HG03520 (cell line): ENCODE measurements at regions not wholly inside any gene's neighbourhood (a gene's known extent, or its start where the extent isn't known, plus 50 kb on each side); places are given as distances from the start of the nearest gene placed in this dataset.
"Not testable (repeated sequence)": the region's sequence is repeated elsewhere in the genome, so short reads cannot be mapped to it uniquely, and the experiment has no call there.

Experiments
- ATAC-seq: cut with Tn5 transposase; IDR thresholded peaks from one replicate; pipeline ENCODE4 v1.9.1; 2021; ENCODE audit warnings: mild to moderate bottlenecking, moderate library complexity; ENCODE audit not compliant: unreplicated experiment

DNA sequence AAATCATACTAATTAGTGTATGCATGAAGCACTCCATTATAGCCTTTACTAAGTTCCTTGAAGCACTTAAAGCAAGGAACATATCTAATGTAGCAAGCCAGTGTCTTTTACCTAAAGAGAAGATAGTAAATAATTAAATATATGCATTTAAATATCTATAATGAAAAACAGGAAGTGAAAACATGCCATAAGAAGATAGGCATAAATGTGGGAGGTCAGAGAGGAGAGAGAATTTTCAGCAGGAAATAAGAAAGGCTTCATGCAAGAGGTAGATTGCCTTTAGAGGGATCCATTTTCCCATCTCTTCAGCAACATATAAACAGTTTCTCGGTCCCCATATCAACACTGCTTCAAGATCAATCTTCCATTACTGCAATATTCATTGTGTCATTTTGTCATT is 599.8 kb downstream of the FRK start:
- ATAC-seq: no peak

GRCh38 chr6:115456848-115457247 is 603.8 kb downstream of the FRK start:
- ATAC-seq: no peak

GRCh38 chr6:115443825-115444478 is 616.7 kb downstream of the FRK start:
- no peak for ATAC-seq

GRCh38 chr6:115442323-115442722 is 618.4 kb downstream of the FRK start:
- ATAC-seq: no peak

- ATAC-seq: no peak
Measured at GRCh38 chr6:115441651-115442050, 619.0 kb downstream of the FRK start.

DNA sequence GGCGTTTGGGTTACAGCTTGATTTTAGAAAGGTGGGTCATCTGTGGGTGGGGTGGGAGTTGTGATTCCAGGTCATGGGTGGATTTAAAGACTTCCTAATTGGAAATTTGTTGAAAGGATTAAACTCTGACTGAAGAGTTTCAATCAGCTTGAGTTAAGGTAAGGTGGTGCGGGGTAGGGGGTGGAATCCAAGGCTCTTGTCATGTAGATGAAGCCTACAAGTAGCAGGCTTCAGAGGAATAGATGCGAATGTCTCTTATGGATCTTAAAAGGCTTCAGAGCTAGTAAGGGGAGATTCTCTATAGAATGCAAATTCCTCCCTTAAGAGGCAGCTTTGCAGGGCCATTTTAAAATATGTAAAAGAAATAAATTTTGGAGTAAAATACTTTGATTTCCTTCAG is 645.3 kb downstream of the FRK start:
- ATAC-seq: no peak

GRCh38 chr6:115414916-115415315 is 645.8 kb downstream of the FRK start:
- ATAC-seq: not testable (repeated sequence)

- no peak for ATAC-seq
Measured at GRCh38 chr6:115411756-115412155, 648.9 kb downstream of the FRK start.

GRCh38 chr6:115404446-115404845 is 656.2 kb downstream of the FRK start:
- no peak for ATAC-seq

DNA sequence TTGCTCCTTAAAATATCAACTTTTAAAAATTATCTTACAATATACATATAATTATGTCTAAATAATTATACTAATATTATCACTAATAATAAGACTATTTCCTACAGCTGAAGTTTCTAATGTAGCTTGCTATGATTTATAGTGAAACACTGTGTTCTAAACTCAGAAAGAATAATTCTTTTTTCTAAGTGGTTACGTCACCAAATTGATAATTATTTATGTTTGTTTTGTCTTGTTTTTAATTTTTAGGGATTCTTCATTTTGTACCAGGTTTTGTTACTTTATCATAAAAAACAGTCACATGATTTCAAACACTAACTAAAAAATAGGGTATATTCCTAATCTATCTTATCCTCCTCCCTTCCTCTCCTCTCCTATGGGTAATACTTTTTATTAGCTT is 662.1 kb downstream of the FRK start:
- ATAC-seq: no peak

GRCh38 chr6:115396112-115396906 is 664.4 kb downstream of the FRK start:
- ATAC-seq: no peak

- no peak for ATAC-seq
Measured at GRCh38 chr6:115393821-115394220, 666.9 kb downstream of the FRK start.

- ATAC-seq: no peak
Measured at GRCh38 chr6:115370202-115370601, 690.5 kb downstream of the FRK start.

GRCh38 chr6:115365783-115366182 is 694.9 kb downstream of the FRK start:
- ATAC-seq: no peak

DNA sequence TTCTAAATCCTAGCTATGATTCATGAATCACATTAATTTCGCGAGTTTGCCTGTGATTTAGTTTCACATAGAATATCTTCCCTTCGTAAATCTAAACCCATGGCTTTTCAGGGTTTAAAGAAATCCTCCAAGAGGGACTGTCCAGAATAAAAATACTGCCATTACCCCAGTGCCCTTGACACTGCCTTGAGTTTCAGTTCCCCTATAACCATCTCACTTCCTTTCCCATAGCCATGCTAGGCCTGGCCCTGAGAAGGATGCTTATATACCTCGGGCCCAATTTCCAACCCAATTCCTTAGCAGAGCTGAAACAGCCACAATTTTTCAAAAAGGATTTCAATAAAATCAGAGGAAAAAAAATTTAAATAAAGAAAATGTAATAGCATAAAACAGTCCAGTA is 697.3 kb downstream of the FRK start:
- ATAC-seq: peak; percentile 83

DNA sequence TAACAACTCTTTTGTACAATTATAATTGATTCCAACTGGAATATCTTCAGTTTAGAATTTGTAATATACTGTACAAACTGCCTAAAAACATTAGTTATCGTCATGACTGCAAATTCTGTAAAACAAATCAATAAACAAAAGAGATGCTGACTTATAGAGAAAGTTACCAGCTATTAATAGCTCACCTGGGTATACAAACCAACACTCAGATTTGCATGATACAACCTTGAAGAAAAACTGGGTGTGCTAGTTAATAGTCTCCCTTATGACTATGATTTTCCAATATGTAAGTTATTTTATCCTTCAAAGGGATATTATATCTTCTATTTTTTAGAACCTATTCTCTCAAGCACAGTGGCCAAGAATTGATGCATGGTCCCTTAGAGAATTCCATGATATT is 698.5 kb downstream of the FRK start:
- ATAC-seq: peak; percentile 45

DNA sequence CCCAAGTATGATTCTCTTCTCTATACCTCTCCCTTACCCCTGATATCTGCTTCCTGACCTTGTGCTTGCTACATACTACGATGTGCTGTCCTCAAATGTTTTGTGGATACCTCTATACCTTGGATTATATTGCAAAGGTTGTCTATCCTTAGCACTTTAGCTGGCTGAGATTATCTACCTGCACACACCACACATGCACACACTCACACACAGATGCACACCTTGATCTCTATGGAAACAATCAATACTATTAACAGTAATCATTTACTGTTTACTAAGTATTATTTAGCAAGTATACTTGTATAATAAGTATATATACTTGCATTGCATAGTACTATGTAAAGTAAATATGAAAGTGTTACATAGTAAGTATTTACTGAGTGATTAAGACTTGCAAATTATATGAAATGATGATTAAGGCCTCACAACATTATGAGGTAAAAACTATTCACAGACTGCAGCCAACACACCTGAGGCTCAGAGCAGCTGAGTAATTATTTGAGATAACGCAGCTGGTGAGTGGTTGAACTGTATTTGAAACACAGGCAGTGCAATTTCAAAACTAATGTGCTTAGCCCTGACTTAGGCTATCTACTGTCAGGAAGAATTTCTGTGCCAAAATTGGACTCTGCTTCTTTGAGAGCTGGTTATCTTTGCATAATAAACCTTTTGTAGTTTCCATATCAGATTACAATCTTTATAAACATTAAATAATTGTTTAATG is 699.9 kb downstream of the FRK start:
- ATAC-seq: no peak

DNA sequence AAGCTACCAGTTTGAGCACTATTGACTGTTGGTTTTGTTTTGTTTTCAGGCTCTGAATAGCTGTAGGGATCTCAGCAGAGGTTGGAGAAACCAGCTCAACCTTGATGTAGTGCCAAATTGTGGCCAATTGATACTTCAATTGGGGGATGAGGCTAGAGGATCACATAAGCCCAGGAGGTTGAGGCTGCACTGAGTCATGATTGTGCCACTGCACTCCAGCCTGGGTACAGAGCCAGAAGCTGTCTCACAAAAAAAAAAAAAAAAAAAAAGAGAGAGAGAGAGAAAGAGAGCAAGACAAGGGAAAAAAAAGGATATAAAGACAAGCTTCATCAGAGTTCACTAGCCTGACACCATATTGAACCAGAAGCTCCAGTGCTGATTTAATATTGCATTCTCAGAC is 702.1 kb downstream of the FRK start:
- ATAC-seq: no peak

DNA sequence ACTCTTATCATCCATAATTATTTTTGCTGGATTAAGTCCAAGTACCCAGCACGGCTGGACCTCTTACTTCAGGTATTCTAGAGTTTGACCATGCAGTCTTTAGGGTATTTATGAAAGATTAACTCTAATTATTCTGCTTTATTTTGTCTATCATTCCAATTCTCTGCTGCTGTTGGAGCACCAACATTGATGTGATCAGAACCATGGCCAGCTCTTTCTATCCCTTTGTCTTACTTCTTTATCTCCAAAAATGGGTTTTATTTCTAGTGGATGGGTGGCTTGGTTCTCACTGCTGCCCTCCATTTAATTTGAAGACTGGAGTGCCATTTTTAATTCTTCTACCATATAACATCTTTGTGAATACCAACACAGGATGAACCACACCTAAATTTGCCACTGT is 704.3 kb downstream of the FRK start:
- no peak for ATAC-seq

GRCh38 chr6:115323001-115323400 is 737.7 kb downstream of the FRK start:
- ATAC-seq: no peak

DNA sequence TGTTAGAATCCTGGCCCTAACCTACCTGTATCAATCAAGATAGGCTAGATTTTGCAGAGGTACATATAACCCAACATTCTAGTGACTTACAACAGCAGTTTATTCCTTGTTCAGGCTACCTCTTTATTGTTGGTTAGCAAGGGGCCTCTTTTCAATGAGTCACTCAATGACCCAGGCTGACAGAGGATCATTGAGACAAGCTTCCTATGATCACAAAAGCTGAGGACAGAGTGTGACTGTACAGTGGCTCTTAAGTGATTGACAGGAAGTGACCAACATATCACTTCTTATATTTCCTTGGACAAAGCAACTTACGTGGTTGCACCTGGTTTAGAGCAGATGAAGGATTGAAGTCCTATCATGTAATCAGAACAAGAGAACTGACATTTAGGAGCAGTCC is 740.9 kb downstream of the FRK start:
- ATAC-seq: no peak

GRCh38 chr6:115310156-115310555 is 750.5 kb downstream of the FRK start:
- no peak for ATAC-seq
